Keratinocyte (primary cell): ENCODE measurements at regions not wholly inside any gene's neighbourhood (a gene's known extent, or its start where the extent isn't known, plus 50 kb on each side); places are given as distances from the start of the nearest gene placed in this dataset.

Experiments used
- DNase-seq: peaks from one replicate; pipeline ENCODE4 v3.0.0-alpha.2; 2011; ENCODE audit warnings: low read depth, missing footprints, low spot score
- FAIRE-seq: peaks from 2 replicates; lab custom pipeline; 2011; peaks lifted over from hg19 to GRCh38; lab: Jason Lieb, UNC
- H2AFZ ChIP-seq: 2 replicates; pipeline ENCODE4 v1.6.0; 2012; ENCODE audit warnings: low read length, control low read depth, inconsistent platforms; ENCODE audit not compliant: control insufficient read depth
- H3K27ac ChIP-seq: 2 replicates; pipeline ENCODE4 v1.5.1; 2011; ENCODE audit warnings: low read length; ENCODE audit not compliant: control insufficient read depth, insufficient read depth
- H3K27me3 ChIP-seq: 3 replicates; pipeline ENCODE4 v1.6.0; 2011; ENCODE audit warnings: low read length; ENCODE audit not compliant: control insufficient read depth, insufficient read depth; ENCODE audit errors: extremely low read depth
- H3K36me3 ChIP-seq, 2 experiments: 2 replicates in 1 of 2; 3 replicates in 1 of 2; pipeline ENCODE4 v1.5.1; 2011; ENCODE audit warnings: low read length in 2 of 2, mild to moderate bottlenecking in 1 of 2; ENCODE audit not compliant: control insufficient read depth in 2 of 2, insufficient read depth in 2 of 2; ENCODE audit errors: extremely low read depth in 1 of 2
- H3K4me1 ChIP-seq: 3 replicates; pipeline ENCODE4 v1.5.1; 2011; ENCODE audit warnings: low read length; ENCODE audit not compliant: control insufficient read depth, insufficient read depth; ENCODE audit errors: extremely low read depth
- H3K4me2 ChIP-seq: 3 replicates; pipeline ENCODE4 v1.6.0; 2011; ENCODE audit warnings: low read depth, low read length; ENCODE audit not compliant: control insufficient read depth, insufficient read depth; ENCODE audit errors: extremely low read depth
- H3K4me3 ChIP-seq, 3 experiments: fragments of 200-600 bp in 1 of 3; sonication (generic) in 1 of 3; 2 replicates in 2 of 3; 3 replicates in 1 of 3; pipeline ENCODE4 v1.5.1; 2011 to 2016; ENCODE audit warnings: low read length in 3 of 3, mild to moderate bottlenecking in 3 of 3, control low read depth in 2 of 3, inconsistent platforms in 1 of 3, low read depth in 1 of 3, mixed read lengths in 1 of 3, mixed run types in 1 of 3, moderate library complexity in 1 of 3; ENCODE audit not compliant: control insufficient read depth in 2 of 3, insufficient read depth in 2 of 3; ENCODE audit errors: extremely low read depth in 1 of 3
- H3K79me2 ChIP-seq: 2 replicates; pipeline ENCODE4 v1.6.0; 2012; ENCODE audit warnings: low read length; ENCODE audit not compliant: control insufficient read depth, insufficient read depth
- H3K9ac ChIP-seq: 3 replicates; pipeline ENCODE4 v1.6.0; 2011; ENCODE audit warnings: low read length; ENCODE audit not compliant: control insufficient read depth, insufficient read depth; ENCODE audit errors: extremely low read depth
- H3K9me1 ChIP-seq: 3 replicates; pipeline ENCODE4 v1.6.0; 2011; ENCODE audit warnings: low read length; ENCODE audit not compliant: control insufficient read depth, insufficient read depth; ENCODE audit errors: extremely low read depth
- H3K9me3 ChIP-seq: 2 replicates; pipeline ENCODE4 v1.5.1; 2012; ENCODE audit warnings: low read depth, low read length; ENCODE audit not compliant: control insufficient read depth
- H4K20me1 ChIP-seq: 3 replicates; pipeline ENCODE4 v1.6.0; 2011; ENCODE audit warnings: low read length; ENCODE audit not compliant: control insufficient read depth, insufficient read depth; ENCODE audit errors: extremely low read depth
- CTCF ChIP-seq, 3 experiments: IDR thresholded peaks in 1 of 3; conservative IDR thresholded peaks in 1 of 3; optimal IDR thresholded peaks in 1 of 3; 2 replicates in 2 of 3; 3 replicates in 1 of 3; pipeline versions ENCODE3 to v1.5.1; 2011; ENCODE audit warnings: low read length in 3 of 3, mild to moderate bottlenecking in 3 of 3, moderate library complexity in 2 of 3, control low read depth in 1 of 3, inconsistent platforms in 1 of 3; ENCODE audit not compliant: insufficient read depth in 2 of 3; ENCODE audit errors: extremely low read depth in 1 of 3
- EZH2 ChIP-seq: IDR thresholded peaks from one replicate; pipeline ENCODE4 v1.6.1; 2012; ENCODE audit warnings: inconsistent platforms, mild to moderate bottlenecking, low read length, moderate library complexity
- dilution Hi-C: fragments of 300-500 bp; cut with MboI; formaldehyde crosslinking; loops from one replicate; pipeline ENCODE4 v1.7.0; 2020; ENCODE audit warnings: low sequenced_read_pairs; ENCODE audit not compliant: extremely low pct_ligation_motif_present

DNA sequence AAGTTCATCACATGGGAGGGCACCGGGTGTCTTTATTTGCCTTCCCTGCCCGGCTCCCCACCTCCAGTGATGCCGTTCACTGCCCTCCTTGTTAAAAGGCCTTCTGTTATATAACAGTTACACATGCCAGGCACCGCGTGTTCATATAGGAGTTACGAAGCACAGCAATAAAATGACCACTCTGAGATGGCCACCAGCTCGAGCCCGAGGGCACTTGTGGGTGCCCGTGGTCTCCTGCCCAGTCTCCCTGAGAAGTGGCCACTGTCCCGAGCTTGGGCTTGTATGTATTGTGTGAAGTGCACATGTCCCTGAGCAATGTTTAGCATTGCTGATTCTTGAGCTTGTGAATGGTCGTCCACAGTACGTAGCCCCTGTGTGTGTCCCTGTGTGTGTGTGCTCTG, 355.6 kb downstream of the SEC14L1 start:
- H3K27me3 ChIP-seq = no peaks in the 10 kb centered on the region
- H3K4me1 ChIP-seq = no peaks in the 10 kb centered on the region
- dilution Hi-C loops = no loop called here
- H3K27ac ChIP-seq = no peak overlapping the region
- TF ChIP-seq CTCF (optimal IDR thresholded peaks at IDR 0.05 in 1 of 3, IDR thresholded peaks at IDR 0.05 in 1 of 3, conservative IDR thresholded peaks at IDR 0.05 in 1 of 3; ENCODE audit: extremely low read depth in 1 of 3, insufficient read depth in 2 of 3, low read length in 3 of 3) (no peak), EZH2 (no peak)
- H3K9me1 ChIP-seq = no peaks in the 10 kb centered on the region
- H4K20me1 ChIP-seq = peaks cover 3% of the 10 kb centered on the region
- no peak overlapping the region for H2AFZ ChIP-seq
- H3K4me2 ChIP-seq = no peak overlapping the region
- no peak overlapping the region for H3K4me3 ChIP-seq
- H3K79me2 ChIP-seq = no peaks in the 10 kb centered on the region
- H3K36me3 ChIP-seq = peaks cover 48 to 49% of the 10 kb centered on the region in 2 experiments
- no peak overlapping the region for H3K9ac ChIP-seq
- FAIRE-seq = no peak
- DNase-seq = no peak
- H3K9me3 ChIP-seq = no peaks in the 10 kb centered on the region

DNA sequence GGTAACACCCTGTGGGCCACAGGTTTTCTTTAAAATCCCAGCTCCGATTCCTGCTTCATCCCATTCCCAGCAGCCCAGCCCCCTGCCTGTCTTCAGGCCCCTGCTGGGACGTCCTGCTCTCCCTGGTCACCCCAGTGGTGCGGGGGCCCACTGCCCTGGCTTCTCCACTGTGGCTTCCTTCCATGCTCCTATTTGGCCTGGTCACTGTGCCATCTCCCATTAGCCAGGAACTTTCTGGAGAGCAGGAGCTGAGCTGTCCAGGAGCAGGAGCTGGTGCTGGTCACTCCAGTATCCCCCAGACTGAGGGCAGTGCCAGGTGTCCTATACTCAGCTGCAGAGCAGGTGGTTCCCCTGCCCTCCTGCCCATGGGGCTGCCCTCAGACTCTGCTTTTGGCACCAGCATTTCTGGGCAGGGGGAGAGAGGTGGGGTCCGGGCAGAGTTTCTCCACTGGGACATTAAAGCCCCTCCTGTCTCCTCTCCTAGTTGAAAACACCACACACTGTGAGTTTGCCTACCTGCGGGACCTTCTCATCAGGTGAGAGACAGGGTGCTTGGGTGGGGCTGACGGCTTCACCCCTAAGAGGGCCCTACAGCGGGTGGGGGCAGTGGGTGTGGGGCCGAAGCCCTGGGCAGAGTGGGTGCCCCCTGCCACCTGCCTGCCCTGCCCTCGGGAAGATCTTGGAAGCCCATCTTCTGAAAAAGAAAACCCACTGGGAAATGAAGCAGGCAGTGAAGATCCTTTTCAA, 356.2 kb downstream of the SEC14L1 start:
- Histone ChIP-seq H3K36me3 (peaks cover 47 to 53% of the 10 kb centered on the region in 2 experiments), H3K27ac (no peak overlapping the region), H3K4me2 (no peak overlapping the region), H3K9ac (no peak overlapping the region), H4K20me1 (peaks cover 3% of the 10 kb centered on the region), H2AFZ (no peak overlapping the region), H3K79me2 (no peaks in the 10 kb centered on the region), H3K4me1 (no peaks in the 10 kb centered on the region), H3K9me1 (no peaks in the 10 kb centered on the region), H3K4me3 (no peak overlapping the region), H3K27me3 (no peaks in the 10 kb centered on the region), H3K9me3 (no peaks in the 10 kb centered on the region)
- dilution Hi-C loops = no loop called here
- TF ChIP-seq CTCF (optimal IDR thresholded peaks at IDR 0.05 in 1 of 3, IDR thresholded peaks at IDR 0.05 in 1 of 3, conservative IDR thresholded peaks at IDR 0.05 in 1 of 3; ENCODE audit: extremely low read depth in 1 of 3, insufficient read depth in 2 of 3, low read length in 3 of 3) (no peak), EZH2 (no peak)
- DNase-seq = no peak
- no peak for FAIRE-seq
